GM23338 (cell line): ENCODE measurements at regions not wholly inside any gene's neighbourhood (a gene's known extent, or its start where the extent isn't known, plus 50 kb on each side); places are given as distances from the start of the nearest gene placed in this dataset.

Experiments used
- EZH2 ChIP-seq: fragments of 200-600 bp; sonication (generic); IDR thresholded peaks from one replicate; pipeline ENCODE4 v1.8.0; 2017; ENCODE audit warnings: antibody characterized with exemption, mild to moderate bottlenecking, low read depth; ENCODE audit not compliant: unreplicated experiment
- TF ChIP-seq, protein P1 (sequence below), 2 experiments: fragments of 200-600 bp in 1 of 2; sonication (generic) in 1 of 2; conservative IDR thresholded peaks; 2 replicates each; pipeline versions ENCODE4 v1.5.1 to v1.6.1; 2016 to 2017; ENCODE audit warnings: antibody characterized with exemption in 2 of 2, low read depth in 2 of 2, mild to moderate bottlenecking in 2 of 2, moderate library complexity in 1 of 2

DNA sequence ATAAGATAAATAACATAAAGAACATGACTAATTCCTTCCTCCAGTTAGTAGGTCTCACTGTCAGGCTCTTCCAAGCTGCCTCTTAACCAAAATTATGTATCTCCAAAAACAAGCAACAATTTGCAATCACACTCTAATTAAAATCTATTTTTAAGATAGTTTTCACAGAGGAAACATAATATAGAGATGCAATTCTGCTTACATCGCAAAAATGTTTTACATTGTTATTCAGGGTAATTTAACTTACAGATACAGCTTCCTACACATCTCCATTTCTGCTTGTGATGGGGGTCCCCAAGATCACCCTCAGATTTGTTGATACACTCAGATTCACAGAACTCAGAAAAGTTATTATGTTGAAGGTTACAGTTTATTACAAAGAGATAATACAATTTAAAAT is 115.5 kb downstream of the DSC3 start:
- TF ChIP-seq EZH2 = no peak
- TF ChIP-seq, protein P1, sequence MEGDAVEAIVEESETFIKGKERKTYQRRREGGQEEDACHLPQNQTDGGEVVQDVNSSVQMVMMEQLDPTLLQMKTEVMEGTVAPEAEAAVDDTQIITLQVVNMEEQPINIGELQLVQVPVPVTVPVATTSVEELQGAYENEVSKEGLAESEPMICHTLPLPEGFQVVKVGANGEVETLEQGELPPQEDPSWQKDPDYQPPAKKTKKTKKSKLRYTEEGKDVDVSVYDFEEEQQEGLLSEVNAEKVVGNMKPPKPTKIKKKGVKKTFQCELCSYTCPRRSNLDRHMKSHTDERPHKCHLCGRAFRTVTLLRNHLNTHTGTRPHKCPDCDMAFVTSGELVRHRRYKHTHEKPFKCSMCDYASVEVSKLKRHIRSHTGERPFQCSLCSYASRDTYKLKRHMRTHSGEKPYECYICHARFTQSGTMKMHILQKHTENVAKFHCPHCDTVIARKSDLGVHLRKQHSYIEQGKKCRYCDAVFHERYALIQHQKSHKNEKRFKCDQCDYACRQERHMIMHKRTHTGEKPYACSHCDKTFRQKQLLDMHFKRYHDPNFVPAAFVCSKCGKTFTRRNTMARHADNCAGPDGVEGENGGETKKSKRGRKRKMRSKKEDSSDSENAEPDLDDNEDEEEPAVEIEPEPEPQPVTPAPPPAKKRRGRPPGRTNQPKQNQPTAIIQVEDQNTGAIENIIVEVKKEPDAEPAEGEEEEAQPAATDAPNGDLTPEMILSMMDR (conservative IDR thresholded peaks at IDR 0.05; ENCODE audit: low read depth in 2 of 2) = no peak
